T-helper 9 cell (primary cell): ENCODE measurements at regions not wholly inside any gene's neighbourhood (a gene's known extent, or its start where the extent isn't known, plus 50 kb on each side); places are given as distances from the start of the nearest gene placed in this dataset.

Experiments
- DNase-seq: peaks from one replicate; pipeline ENCODE4 v3.0.0-alpha.2; 2020

DNA sequence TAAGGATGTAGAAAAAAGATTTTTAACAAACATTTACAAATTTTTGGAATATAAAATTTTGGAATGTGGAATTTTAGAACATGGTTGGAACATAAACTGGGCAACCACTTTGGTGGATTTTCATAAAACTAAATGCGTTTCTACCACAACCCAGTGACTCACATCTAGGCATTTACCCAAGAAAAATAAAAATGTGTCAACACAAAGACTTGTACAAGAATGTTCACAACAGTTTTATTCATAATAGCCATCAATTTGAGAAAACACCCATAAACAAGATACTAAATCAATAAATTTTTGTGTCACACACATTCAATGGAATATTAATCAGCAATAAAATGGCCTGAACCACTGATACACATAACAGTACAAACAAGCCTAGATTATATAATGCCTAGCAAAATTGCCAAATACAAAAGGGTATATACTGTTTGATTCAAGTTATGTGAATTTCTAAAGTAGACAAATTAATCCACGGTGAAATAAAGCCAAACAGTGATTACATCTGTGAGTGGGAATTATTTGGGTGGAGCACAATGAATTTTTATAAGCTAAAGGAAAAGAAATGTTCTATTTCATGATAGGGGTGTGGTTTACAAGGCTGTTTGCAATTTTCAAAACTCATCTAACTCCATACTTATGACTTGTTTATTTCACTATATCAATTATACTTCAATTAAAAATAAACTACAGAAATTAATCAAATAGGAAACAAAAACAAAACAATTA lies 415.2 kb upstream of the OR4E1 start:
- no peak for DNase-seq

DNA sequence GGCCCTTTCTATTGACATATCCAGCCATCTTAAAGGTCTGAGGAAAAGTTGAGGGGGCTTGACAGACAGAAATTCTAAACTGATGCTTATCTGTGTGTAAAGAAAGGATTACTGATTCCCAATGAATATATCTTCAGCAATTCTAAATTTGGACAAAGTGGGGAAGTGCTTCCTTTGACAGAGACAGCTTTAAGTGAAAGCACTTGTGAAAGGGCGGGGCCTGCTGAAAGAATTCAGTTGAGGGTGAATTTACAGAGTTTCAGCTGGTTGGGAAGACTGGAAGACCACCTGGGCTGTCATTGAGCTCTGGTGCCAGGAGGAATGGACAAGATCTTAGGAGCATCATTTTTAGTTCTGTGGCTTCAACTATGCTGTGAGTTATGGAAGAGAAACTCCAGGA lies 412.5 kb upstream of the OR4E1 start:
- DNase-seq = no peak

DNA sequence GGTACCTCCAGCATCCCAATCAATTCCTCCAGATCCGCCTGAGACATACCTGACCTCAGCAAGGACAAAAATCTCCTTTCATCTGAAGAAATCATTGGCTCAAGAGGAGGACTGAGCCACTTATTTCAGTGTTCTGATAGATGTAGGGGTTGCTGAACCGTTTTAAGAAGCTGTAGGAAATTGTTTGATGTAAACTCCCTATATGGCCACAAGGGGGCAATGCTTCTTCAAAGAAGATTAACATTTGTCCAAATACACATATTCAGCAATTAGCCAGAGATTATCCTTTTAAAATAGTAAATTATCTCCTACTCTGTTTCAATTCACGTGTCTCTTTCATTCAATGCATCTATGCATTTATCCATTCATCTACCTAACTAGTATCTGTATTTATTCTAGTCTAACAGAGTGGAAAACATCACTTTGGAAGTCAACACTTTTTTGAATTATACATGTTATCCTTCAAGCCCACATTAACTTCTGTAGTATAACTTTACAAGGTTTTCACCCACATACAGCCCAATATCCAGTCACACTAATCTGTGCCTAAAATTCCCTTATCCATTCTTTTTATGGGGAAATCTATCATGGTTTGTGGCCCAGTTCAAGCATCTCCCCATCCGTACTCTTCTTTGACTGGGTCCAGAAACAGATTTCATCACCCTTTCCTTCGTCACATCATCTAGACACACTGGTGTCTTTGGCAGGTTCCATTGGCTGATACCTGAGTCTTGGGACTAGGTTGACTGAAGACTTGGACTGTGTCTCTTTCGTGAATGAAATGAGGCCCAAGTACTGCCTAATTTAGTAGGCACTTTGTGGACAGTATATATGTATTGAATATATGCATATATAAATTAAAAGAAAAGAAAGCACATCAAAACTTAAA lies 411.0 kb upstream of the OR4E1 start:
- DNase-seq = no peak

DNA sequence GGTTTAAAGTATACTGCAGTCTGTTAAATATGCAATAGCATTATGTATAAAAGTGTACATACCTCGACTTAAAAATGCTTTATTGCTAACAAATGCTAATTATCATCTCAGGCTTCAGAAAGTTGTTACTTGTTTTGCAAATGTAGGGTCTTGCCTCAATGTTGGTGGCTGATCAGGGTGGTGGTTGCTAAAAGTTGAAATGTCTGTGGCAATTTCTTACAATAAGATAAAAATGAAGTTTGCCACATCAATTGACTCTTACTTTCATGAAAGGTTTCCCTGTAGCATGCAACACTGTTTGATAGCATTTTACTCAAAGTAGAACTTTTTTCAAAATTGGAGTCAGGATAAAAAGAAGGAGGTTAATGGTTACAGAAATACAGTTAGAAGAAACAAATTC lies 407.7 kb upstream of the OR4E1 start:
- DNase-seq = no peak

DNA sequence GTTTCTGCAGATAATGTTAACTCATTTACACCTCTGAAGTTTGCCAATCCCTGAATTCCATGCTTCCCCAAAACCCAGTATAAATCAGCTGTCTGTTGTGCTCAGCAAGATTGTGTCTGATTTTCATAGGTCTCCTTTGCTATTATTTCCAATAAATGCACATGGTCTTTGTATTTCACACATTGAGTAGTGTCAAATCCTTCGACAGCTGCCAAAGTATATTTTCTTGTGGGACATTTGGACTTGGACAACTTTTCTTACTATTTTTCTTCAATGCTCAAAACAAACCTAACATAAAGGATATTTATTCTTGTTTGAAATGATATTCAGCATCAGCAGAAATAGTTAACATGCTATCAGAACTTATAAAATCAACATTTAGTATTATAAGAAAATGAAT lies 406.1 kb upstream of the OR4E1 start:
- DNase-seq = no peak

DNA sequence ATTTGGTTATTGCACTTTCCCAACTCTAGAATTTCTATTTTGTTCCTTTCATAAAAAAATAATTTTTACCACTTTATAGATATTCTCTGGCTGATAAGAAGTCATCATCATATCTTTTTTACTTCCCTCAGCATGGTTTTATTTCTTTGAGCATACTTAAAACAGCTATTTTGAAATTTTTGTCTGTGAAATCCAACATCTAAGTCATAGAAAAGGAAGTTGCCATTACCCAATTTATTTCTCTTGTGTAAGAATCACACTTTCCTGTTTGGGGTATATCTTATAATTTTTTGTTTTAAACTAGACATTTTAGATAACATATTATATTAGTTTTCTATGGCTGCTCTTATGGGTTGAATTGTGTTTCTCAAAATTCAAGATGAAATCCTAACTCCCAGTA lies 400.2 kb upstream of the OR4E1 start:
- no peak for DNase-seq

DNA sequence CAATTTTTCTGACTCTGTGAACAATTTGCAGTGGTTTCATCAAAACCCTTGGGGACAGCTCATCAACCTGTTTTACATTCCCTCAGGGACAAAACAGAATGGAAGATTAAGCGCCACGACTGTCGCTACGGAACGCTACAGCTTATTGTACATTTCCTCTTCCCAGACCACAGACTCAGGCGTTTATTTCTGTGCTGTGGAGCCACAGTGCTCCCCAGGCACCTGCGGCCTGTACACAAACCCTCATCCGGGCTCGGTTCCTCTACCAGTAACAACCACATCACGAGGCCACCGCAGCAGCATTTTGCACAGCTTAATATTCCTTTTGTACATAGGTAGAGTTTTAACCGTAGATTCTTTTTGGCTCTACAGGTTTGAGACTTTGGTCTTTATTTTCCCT lies 397.4 kb upstream of the OR4E1 start:
- peak; percentile 33 for DNase-seq

DNA sequence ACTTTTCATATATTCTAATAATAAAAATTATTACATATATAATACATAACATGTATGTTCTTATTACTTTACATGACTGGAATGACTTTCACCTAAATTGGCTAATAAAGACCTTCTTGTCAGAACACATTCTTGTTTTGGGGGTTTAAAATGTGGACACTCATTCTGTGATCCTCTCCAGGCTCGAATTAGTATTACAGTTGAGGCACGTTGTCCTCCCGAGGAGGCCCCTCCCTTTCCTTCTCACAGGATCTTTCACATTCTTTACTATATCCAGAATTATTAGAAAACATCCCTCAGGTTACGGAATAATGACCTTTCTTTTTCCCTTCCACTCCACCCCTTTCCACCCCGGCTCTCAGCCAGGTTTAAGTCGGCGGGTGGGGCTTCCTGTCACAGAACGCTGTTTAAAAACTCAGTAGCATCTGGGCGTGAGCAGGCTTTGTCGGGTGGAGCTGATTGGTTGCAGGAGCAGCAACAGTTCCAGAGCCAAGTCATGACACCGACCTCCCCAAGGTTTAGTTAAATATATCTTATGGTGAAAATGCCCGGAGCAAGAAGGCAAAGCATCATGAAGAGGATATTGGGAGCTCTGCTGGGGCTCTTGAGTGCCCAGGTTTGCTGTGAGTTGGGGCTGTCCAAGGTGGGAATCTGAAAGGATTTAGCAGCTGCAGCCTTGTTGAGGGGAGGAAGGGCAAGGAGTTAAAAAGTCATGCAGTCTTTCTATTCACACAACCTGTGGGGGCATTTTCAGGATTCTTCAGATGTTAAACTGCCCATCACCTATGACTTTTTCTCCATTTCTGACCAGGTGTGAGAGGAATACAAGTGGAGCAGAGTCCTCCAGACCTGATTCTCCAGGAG lies 396.7 kb upstream of the OR4E1 start:
- peak; percentile 22 for DNase-seq

DNA sequence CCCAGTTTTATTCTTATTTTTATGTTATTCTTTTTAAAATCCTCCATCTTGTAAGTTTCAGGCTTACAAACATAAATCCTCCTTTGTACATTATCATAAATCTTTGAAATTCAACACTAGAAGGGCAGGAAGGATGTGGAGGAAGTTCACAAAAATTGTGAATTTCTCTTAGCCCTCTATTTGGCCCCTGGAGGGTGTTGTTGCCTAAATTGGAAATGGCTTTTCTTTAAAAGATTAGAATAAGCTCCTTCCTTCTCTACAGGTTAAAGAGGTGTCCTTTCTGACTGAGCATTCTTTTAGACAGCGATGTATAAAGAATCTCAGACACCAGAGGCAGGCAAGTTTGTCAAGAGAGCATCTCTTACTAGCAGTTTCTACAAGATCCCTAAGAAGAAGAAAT lies 391.7 kb upstream of the OR4E1 start:
- no peak for DNase-seq

DNA sequence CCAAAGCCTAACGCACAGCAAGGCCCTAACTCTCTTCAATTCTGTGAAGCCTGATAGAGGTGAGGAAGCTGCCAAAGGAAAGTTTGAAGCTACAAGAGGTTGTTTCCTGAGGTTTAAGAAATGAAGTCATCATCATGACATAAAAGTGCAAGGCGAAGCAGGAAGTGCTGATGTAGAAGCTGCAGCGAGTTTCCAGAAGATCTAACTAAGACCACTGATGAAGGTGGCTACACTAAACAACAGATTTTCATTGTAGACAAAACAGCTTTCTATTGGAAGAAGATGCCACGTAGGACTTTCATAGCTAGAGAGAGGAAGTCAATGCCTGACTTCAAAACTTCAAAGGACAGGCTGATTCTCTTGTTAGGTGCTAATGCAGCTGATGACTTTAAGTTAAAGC lies 385.6 kb upstream of the OR4E1 start:
- no peak for DNase-seq

DNA sequence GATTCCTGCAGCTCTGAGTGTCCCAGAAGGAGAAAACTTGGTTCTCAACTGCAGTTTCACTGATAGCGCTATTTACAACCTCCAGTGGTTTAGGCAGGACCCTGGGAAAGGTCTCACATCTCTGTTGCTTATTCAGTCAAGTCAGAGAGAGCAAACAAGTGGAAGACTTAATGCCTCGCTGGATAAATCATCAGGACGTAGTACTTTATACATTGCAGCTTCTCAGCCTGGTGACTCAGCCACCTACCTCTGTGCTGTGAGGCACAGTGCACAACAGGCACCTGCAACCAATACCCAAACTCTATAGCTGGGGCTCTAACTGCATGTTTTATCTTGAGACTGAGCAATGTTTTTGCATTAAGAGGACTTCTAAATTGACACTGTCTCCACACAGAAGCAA lies 379.2 kb upstream of the OR4E1 start:
- DNase-seq = no peak

DNA sequence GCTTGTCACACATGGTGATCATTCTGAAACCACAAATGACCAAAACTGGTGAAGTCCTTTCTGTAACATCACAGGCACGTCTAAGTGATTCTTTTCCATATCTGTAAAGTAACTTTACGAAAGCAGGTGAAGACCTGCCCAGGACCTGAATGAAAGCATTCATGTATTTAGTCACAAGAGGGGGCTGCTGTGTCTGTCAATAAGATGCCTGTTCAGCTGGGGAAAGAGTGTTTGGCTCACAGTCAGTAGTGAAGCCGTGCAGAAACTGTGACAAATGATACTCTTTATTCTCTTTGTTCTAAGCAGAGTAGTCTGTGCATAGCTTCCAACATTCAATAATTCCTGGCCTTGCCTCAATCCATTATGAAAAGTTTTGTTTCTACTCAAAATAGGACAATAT lies 373.5 kb upstream of the OR4E1 start:
- DNase-seq = no peak

DNA sequence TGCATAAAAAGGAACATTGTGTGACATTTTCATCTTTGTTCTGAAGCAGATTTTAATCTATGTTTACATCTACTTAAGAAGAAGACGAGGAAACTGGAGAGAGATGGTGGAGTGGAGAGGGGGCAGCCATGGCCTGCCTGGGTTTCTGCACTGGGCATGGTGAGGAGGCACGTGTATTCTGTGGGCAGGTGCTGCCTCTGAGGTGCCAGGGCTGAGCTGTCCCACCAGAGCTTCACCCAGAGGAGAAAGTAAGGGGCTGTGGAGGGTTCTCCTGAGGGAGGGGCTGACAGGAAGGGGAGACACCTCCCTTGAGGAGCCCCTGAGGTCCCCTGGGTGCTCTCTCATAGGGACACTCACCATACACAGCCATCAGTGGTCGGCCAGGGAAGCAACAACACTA lies 372.4 kb upstream of the OR4E1 start:
- no peak for DNase-seq

DNA sequence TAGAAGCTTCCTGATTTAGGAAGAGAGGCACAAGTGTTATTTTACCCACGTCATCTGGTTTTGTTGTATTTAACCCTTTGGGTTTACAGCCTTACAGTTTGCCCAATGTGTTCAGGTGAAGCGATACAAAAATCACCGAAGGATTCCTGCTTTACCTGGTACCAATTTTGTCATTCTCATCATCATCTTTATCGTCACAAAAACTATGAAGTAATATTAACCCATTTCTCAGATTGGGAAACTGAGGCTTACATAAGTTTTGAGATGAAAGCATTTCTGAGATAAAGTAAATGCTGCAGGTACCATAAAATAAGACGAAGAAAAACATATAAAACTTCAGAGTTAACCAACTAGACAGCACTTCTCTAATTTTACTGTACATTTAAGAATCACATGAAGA lies 370.6 kb upstream of the OR4E1 start:
- DNase-seq = no peak

DNA sequence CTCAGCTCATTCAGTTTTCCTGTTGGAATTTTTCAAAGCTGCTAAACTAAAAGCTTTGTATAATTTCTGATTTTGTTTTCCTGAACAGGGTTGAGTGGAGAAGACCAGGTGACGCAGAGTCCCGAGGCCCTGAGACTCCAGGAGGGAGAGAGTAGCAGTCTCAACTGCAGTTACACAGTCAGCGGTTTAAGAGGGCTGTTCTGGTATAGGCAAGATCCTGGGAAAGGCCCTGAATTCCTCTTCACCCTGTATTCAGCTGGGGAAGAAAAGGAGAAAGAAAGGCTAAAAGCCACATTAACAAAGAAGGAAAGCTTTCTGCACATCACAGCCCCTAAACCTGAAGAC lies 367.1 kb upstream of the OR4E1 start:
- no peak for DNase-seq

DNA sequence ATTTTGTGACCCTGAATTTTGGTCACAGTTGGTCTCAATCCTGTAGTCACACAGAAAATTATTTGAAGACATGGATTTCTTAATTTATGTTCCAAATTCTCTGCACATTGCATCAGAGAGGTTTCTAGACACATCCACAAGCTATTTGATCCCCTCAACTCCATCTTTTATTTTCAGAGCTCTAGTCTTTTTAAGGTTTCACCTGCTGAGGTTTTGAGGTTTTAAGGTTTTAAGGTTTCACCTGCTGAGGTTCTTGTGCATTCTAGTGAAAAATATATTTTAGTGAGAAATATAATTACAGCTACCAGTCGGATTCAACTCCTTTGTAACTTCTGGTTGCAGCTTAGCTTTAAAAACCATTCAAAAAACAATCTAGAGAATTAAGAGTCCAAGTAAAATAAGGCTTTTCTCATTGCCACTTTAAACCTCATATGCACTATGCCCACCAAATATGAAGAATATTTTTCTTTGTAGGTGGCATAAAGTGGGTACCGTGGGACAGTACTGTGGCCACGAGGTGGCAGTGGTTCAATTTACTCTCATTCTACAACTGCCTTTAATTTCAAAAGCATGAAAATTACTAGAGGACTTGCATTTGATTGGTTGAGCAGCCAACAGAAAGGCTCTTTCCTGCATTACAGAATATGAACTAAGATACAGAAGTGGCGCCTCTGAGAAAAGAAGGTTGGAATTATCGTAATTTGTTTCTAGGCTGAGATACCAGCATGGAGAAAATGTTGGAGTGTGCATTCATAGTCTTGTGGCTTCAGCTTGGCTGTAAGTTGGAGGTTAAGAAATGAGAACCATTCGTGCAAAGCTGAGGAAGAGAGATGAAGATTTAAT lies 366.5 kb upstream of the OR4E1 start:
- no peak for DNase-seq

DNA sequence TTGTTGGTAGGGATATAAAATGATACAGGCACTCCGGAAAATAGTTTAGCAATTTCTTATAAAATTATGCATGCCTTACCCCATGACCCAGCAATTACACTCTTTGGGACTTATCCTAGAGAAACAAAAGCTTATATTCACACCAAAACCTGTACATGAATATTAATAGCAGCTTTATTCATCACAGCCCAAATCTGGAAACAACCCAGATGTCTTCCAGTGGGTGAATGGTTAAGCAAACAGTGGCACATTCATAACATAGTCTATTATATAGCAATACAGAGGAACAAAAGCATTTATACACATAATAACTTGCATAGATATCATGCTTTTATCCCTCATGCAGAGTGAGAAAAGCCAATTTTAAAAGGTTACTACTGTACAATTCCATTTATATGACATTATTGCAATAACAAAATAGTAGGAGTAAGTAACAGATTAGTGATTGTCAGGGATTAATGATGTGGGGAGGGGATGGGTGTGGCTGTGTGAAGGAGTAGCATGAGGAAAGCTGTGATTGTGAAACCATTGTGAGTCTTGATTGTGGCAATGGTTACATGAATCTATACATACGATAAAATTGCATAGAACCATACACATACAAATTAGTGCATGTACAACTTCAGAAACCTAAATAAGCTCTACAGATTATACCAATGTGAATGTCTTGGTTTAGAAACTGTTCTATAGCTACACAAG lies 363.1 kb upstream of the OR4E1 start:
- DNase-seq = no peak

DNA sequence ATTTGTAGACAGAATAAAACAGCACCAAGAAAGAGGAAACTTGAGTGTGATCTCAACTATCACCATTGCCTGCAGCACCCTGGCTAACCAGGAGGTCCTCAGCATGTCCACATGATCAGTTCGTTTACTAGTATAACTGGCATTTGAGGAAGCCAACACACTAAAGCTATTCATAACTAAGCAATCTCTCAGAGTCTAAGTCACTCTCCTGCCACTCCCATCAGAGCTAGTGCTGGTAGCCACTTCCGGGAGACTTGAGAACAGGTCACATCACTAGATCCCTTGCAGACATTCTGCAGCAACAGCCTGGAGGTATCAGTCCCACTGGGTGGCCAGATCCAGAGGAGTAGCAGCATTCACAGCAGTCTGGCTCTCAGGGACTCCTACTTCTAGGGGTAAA lies 352.9 kb upstream of the OR4E1 start:
- DNase-seq = no peak

DNA sequence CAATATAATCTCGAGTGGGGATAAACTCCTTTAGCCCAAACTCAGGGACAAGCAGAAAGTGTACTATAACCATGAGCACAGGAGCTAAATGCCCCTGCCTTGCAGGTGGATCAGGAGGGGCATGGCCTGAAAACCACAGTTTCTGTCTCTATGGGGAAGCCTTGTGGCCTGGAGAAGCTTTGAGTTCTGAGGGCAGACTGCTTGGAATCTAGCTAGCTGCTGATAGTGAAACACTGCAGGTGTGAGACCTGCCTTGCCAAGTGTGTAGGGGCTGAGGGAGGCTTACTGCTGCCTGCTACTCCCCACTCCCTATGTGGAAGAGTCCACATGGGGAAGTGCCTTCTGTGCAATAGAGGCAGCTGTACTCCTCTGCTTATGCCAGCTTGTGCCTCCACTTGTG lies 352.3 kb upstream of the OR4E1 start:
- no peak for DNase-seq

DNA sequence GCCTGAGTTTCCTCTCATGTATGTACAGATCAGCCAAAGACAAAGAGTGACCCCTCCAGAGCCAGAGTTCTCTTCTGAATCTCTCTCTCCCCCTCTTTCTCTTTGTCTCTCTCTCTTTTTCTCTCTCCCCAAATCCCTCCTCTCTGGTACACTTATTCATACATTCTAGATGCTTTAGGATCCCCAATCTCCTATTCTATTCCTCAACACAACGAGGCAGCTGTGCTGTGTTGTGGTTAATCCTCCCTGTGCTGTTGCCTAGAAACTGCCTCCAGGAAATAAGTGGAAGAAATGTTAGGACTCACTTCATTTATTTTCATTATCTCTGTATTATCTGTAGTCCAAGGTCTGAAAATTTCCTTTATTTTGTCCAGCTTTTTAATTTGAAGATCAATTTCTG lies 350.5 kb upstream of the OR4E1 start:
- DNase-seq = no peak

DNA sequence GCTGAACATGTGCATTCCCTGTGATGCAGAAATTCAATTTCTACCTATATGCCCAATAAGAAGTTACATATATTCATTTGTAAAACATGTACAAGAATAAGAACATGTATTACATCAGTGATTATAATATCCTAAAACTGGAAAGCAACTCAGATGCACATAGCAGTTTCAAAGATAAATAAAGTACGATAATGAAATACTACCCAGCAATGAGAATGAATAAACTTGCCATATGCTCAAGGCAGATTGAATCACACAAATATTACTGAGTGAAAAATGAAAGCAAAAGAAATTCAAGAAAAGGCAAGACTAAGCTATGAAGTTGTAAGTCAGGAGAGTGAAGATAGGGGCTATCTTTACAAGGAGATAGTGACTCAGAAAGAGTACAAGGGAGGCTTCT lies 345.3 kb upstream of the OR4E1 start:
- no peak for DNase-seq

DNA sequence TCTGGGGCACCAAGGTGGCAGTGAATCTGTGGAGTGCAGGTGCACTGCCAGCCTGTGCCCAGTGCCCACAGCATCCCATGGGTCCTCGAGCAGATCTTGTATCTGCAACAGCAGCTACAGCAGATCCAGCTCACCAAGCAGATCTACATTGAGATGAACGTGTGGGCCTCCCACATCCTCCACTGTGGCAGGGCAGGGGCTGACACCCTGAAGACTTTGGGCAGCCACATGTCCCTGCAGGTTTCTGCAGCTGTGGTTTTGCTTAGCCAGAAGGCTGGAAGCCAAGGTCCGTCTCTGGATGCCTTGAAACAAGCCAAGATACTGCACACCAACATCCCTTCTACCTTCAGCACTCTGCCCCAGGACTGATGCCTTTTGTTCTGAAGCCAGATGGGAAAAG lies 338.8 kb upstream of the OR4E1 start:
- no peak for DNase-seq
